NB4 (cell line): ENCODE measurements at regions not wholly inside any gene's neighbourhood (a gene's known extent, or its start where the extent isn't known, plus 50 kb on each side); places are given as distances from the start of the nearest gene placed in this dataset.
A peak's percentile ranks its signal among the peaks of the same experiment; 100 is the strongest.
"Not testable (repeated sequence)": the region's sequence is repeated elsewhere in the genome, so short reads cannot be mapped to it uniquely, and the experiment has no call there.

Source experiments
- DNase-seq: peaks from one replicate; pipeline ENCODE4 v3.0.0; 2010; ENCODE audit warnings: low read depth
- H3K4me3 ChIP-seq: one replicate; pipeline ENCODE4 v1.5.1; 2011; ENCODE audit warnings: mild to moderate bottlenecking, low read depth, low read length, moderate library complexity
- MYC ChIP-seq: IDR thresholded peaks from 2 replicates; pipeline ENCODE4 v1.6.1; 2011; ENCODE audit warnings: low read depth, low read length
- POLR2A ChIP-seq: IDR thresholded peaks from 2 replicates; pipeline ENCODE4 v1.6.1; 2011; ENCODE audit warnings: mild to moderate bottlenecking; ENCODE audit not compliant: insufficient read length; ENCODE audit errors: extremely low read depth
- TF ChIP-seq, protein P1 (sequence below): IDR thresholded peaks from one replicate; pipeline ENCODE4 v1.5.1; 2012; ENCODE audit warnings: low read depth, low read length
- TF ChIP-seq, protein P2 (sequence below): IDR thresholded peaks from 2 replicates; pipeline ENCODE4 v1.6.1; 2011; ENCODE audit warnings: low read depth, low read length

DNA sequence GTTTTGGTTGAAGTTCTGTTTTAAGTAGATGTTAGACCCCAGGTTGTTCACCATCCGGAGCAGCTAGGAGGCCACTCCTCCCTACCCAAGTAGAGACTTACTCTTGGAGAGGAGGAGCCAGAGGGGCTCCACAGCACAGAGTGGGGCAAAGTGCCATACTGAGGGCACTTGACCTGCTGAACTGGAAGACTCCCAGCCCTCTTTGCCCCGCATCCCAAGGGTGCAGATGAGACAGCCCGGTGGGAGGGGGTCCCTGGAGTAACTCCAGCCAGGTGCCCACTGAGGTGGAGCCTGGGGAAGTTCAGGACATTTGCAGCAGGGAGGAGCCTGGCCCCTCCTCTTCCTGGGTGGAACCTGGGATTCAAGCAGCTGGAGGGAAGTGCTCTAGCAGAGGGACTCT lies 102.1 kb upstream of the GPR6 start:
- TF ChIP-seq, protein P1, sequence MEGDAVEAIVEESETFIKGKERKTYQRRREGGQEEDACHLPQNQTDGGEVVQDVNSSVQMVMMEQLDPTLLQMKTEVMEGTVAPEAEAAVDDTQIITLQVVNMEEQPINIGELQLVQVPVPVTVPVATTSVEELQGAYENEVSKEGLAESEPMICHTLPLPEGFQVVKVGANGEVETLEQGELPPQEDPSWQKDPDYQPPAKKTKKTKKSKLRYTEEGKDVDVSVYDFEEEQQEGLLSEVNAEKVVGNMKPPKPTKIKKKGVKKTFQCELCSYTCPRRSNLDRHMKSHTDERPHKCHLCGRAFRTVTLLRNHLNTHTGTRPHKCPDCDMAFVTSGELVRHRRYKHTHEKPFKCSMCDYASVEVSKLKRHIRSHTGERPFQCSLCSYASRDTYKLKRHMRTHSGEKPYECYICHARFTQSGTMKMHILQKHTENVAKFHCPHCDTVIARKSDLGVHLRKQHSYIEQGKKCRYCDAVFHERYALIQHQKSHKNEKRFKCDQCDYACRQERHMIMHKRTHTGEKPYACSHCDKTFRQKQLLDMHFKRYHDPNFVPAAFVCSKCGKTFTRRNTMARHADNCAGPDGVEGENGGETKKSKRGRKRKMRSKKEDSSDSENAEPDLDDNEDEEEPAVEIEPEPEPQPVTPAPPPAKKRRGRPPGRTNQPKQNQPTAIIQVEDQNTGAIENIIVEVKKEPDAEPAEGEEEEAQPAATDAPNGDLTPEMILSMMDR: no peak
- TF ChIP-seq MYC: no peak
- TF ChIP-seq, protein P2, sequence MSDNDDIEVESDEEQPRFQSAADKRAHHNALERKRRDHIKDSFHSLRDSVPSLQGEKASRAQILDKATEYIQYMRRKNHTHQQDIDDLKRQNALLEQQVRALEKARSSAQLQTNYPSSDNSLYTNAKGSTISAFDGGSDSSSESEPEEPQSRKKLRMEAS: no peak
- DNase-seq: no peak
- no peak overlapping the region for H3K4me3 ChIP-seq

DNA sequence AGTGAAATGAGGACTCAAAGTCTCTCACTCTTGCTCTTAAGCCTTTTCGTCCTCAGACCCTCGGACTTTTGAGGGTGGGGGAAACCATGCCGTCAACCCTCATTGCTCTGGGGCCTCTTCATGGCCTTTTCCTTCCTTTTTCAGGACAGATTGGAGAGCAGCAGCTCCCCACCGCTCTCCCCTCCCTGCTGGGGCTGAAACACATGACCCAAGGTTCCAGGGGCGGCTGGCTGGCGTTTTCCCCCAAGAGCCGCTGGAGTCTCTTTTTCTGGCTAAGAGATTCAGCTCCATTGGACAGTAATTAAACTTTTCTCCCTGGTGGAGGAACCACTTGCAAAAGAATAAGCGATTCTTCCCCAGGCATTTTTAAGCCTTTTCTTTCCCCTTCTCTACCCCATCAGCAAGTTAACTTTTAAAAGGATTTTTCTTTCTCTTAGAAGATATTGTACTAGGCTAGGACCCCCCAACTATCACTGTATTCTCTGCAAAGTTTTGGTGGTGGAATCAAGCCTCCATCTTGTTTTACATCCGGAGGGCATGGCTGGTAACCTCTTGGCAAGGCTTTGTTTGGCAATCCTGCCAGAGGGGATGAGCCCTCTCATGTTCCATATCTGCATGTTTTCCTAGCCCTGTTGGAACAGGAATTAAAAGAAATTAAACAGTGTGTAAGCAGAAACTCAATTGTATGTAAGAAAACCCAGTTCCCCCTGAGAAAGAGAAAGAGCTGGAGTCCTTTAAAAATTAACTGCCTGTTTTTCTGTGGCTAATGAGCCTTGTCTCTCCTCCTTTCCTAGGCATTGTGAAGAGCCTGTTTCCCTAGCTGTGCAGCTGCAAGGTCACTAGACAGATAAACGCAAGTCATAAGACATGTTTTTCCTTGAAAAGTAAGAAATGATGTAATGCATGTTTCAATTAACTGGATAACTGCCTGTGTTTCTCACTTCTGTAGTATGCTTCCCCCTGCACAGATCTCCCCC lies 100.8 kb upstream of the GPR6 start:
- no peak overlapping the region for H3K4me3 ChIP-seq
- no peak for DNase-seq
- TF ChIP-seq MYC (no peak), POLR2A (no peak)
- TF ChIP-seq, protein P2: no peak
- TF ChIP-seq, protein P1: no peak

DNA sequence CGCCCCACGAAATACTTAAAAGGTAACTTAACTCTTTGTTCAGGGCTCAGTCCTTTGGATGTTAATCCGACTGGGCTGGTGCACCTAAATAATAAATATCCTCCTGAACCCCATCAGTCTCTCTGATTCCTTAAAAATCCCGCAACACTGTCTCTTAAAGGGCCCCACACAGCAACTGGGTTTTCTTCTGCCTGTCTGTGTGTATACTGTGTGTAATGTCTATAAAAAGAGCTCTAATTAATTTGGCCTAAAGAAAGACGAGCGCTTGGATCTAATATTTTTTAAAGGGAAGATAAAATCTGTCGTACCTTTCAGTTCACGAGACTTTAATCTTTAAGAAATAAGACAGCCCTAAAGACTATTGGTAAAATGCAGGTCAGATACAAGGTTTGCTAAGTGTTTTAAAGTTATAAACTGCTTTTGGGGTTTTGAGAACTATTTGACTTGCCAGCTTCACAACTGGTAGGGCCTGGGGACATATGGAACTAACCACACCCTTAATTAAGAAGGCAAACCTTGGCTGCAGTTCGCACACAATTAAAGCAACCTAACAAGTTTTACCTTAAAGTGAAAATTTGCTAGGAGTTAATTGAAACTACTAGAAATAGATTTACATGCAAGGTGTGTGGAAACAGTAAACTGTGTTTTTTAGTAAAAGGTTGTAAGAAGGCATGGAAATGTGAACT lies 100.0 kb upstream of the GPR6 start:
- not testable (repeated sequence) for DNase-seq

DNA sequence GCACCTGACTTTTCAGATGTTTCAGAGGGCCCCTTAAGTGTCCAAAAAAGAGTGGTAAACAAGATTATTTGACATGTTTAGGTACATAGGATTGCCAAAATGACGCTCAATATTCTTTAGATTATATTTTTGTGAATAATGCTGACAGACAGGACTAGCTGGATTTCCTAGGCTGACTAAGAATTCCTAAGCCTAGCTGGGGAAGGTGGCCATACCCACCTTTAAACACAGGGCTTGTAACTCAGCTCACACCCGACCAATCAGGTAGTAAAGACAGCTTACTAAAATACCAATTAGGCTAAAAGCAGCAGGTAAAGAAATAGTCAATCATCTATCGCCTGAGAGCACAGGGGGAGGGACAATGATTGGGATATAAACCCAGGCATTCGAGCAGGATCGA lies 99.0 kb upstream of the GPR6 start:
- H3K4me3 ChIP-seq, DNase-seq: not testable (repeated sequence)

More for the DNA sequence above, 100.0 kb upstream of the GPR6 start:
- not testable (repeated sequence) for H3K4me3 ChIP-seq

DNA sequence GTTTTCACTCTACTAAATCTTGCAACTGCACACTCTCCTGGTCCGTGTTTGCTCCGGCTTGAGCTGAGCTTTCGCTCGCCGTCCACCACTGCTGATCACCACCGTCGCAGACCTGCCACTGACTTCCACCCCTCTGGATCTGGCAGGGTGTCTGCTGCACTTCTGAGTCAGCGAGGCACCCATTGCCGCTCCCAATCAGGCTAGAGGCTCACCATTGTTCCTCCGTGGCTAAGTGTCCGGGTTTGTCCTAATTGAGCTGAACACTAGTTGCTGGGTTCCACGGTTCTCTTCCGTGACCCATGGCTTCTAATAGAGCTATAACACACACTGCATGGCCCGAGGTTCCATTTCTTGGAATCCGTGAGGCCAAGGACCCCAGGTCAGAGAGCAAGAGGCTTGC lies 98.6 kb upstream of the GPR6 start:
- no peak for DNase-seq
- no peak overlapping the region for H3K4me3 ChIP-seq
- TF ChIP-seq POLR2A (no peak), MYC (no peak)
- TF ChIP-seq, protein P1: no peak
- TF ChIP-seq, protein P2: no peak

DNA sequence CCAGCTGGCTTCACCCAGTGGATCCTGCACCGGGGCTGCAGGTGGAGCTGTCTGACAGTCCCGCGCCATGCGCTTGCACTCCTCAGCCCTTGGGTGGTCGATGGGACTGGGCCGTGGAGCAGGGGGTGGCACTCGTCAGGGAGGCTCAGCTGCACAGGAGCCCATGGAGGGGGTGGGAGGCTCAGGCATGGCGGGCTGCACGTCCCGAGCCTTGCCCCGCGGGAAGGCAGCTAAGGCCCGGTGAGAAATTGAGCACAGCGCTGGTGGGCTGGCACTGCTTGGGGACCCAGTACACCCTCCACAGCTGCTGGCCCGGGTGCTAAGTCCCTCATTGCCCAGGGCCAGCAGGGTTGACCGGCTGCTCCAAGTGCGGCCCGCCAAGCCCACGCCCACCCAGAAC lies 97.0 kb upstream of the GPR6 start:
- not testable (repeated sequence) for H3K4me3 ChIP-seq, DNase-seq

DNA sequence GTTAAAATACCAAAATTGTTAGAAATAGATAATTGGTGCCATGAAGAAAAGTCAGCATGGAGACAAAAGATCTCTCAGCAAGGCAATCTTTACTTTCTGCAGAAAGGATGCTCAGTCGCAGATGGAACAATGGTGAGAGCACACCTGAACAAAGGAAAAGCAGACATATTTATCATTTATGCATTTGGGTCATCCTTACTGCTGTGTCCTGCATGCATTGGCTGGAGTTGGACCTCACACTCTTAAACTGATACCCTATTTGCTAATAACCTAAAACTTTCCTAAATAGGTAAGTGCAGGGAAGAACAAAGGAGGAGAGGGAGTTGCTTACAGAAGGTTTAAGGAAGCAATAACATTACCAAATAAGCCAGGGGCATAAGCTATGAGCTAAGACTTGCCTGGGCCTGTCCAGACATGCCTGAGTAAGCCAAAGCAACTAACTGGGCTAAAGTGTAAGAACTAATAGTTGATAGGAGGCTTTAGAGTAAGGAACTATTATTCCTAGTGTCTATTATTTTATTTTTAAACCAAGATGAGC lies 96.1 kb upstream of the GPR6 start:
- DNase-seq, H3K4me3 ChIP-seq: not testable (repeated sequence)

DNA sequence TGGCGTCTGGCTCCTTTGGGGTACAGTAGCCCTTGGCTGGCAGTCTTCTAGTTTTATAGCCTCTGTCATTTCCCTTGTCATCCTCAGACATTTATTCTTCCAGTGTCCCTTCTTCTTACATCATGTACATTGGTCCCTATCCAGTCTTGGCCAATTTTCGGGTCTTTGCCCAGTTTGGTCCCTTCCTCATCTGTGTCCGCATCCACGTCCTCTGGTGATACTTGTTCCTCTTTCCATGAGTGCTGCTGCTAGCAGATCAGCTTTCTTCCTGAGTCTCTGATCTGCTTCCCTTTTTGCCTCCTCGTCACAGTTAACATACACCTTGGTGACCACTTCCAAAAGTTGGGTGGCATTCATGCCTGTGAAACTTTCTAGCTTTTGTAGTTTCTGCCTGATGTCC lies 86.2 kb upstream of the GPR6 start:
- TF ChIP-seq, protein P1: no peak
- no peak for TF ChIP-seq POLR2A
- H3K4me3 ChIP-seq: no peak overlapping the region
- DNase-seq: peak; percentile 35
